GM23248 (cell line): ENCODE measurements at regions not wholly inside any gene's neighbourhood (a gene's known extent, or its start where the extent isn't known, plus 50 kb on each side); places are given as distances from the start of the nearest gene placed in this dataset.
"Not testable (repeated sequence)": the region's sequence is repeated elsewhere in the genome, so short reads cannot be mapped to it uniquely, and the experiment has no call there.

Experiments used
- EZH2 ChIP-seq: fragments of 200-600 bp; sonication (generic); IDR thresholded peaks from 2 replicates; pipeline ENCODE4 v1.6.1; 2018; ENCODE audit warnings: antibody characterized with exemption, mild to moderate bottlenecking; ENCODE audit not compliant: insufficient read depth, poor library complexity, severe bottlenecking
- EZH2phosphoT487 ChIP-seq: fragments of 200-600 bp; sonication (generic); IDR thresholded peaks from 2 replicates; pipeline ENCODE4 v1.6.1; 2018; ENCODE audit warnings: antibody characterized with exemption, moderate library complexity, mild to moderate bottlenecking, low read depth; ENCODE audit not compliant: insufficient read depth

DNA sequence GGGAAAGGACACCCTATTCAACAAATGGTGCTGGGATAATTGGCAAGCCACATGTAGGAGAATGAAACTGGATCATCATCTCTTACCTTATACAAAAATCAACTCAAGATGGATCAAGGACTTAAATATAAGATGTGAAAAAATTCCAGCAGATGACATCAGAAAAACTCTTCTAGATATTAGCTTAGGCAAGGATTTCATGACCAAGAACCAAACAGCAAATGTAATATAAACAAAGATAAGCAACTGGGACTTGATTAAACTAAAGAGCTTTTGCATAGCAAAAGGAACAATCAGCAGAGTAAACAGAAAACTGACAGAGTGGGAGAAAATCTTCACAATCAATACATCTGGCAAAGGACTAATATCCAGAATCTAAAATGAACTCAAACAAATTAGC is 54.5 kb upstream of the SPTLC3 start:
- not testable (repeated sequence) for TF ChIP-seq EZH2, EZH2phosphoT487
